Suprapubic skin (tissue), 4 donors: ENCODE measurements at regions not wholly inside any gene's neighbourhood (a gene's known extent, or its start where the extent isn't known, plus 50 kb on each side); places are given as distances from the start of the nearest gene placed in this dataset.
A peak's percentile ranks its signal among the peaks of the same experiment; 100 is the strongest.

Experiments
- DNase-seq, 2 donors: peaks; one replicate each; pipeline ENCODE4 v3.0.0-alpha.2; 2019; ENCODE audit warnings: low spot score in 2 of 2
- H3K27ac ChIP-seq: fragments of 200-600 bp; sonication (generic); one replicate; pipeline ENCODE4 v1.5.1; 2019
- H3K27me3 ChIP-seq: fragments of 200-600 bp; sonication (generic); one replicate; pipeline ENCODE4 v1.5.1; 2019
- H3K36me3 ChIP-seq: fragments of 200-600 bp; sonication (generic); one replicate; pipeline ENCODE4 v1.5.1; 2019
- H3K4me1 ChIP-seq: fragments of 200-600 bp; sonication (generic); one replicate; pipeline ENCODE4 v1.5.1; 2019
- H3K4me3 ChIP-seq: fragments of 200-600 bp; sonication (generic); one replicate; pipeline ENCODE4 v1.5.1; 2019; ENCODE audit warnings: mild to moderate bottlenecking
- H3K9me3 ChIP-seq: fragments of 200-600 bp; sonication (generic); one replicate; pipeline ENCODE4 v1.5.1; 2019
- EP300 ChIP-seq: sonication (generic); formaldehyde crosslinking; IDR thresholded peaks from one replicate; pipeline ENCODE4 v1.6.1; 2017; ENCODE audit warnings: antibody characterized with exemption
- POLR2A ChIP-seq, 2 donors: fragments of 450-650 bp; IDR thresholded peaks; one replicate each; pipeline ENCODE4 v1.6.1; 2017; ENCODE audit warnings: antibody characterized with exemption in 2 of 2, mild to moderate bottlenecking in 2 of 2, moderate library complexity in 2 of 2
- POLR2AphosphoS5 ChIP-seq, 3 donors: sonication (generic); formaldehyde crosslinking; IDR thresholded peaks; one replicate each; pipeline ENCODE4 v1.6.1; 2017; ENCODE audit warnings: antibody characterized with exemption in 3 of 3
- WGBS: methylation state at CpG from one replicate; pipeline ENCODE4 v1.1.5; 2018; 5-methylcytosine and 5-hydroxymethylcytosine counted together
- TF ChIP-seq, protein P1 (sequence below), 2 donors: fragments of 200-600 bp in 1 of 2; fragments of 450-650 bp in 1 of 2; sonication (generic) in 1 of 2; IDR thresholded peaks; one replicate each; pipeline ENCODE4 v1.5.1; 2016 to 2019; ENCODE audit warnings: antibody characterized with exemption in 2 of 2, mild to moderate bottlenecking in 1 of 2, moderate library complexity in 1 of 2

DNA sequence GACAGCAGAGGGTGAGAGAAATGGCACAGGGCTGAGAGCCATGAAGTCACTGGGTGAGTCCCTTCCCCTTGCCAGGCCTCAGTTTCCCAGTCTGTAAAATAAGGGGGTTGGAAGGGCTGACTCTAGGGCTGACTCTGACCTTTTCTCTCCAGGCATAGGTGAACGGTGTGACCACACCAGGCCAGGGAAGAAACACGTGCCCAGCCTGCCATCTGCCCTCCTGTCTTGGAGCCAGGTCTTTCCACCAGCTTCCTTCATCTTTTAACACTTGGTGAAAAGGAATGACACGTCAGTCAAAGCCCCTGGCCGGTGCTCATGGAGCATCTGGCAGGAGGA is 74.4 kb downstream of the CPN2 start:
- H3K27ac ChIP-seq = peak overlapping the region; percentile 77
- H3K9me3 ChIP-seq = no peaks in the 10 kb centered on the region
- 53% methylated on average over 4 of the region's 4 CpGs for WGBS
- no peaks in the 10 kb centered on the region for H3K36me3 ChIP-seq
- no peak for TF ChIP-seq EP300
- TF ChIP-seq POLR2A (IDR thresholded peaks at IDR 0.05) = no peak
- no peak for TF ChIP-seq POLR2AphosphoS5 (IDR thresholded peaks at IDR 0.05)
- TF ChIP-seq, protein P1, sequence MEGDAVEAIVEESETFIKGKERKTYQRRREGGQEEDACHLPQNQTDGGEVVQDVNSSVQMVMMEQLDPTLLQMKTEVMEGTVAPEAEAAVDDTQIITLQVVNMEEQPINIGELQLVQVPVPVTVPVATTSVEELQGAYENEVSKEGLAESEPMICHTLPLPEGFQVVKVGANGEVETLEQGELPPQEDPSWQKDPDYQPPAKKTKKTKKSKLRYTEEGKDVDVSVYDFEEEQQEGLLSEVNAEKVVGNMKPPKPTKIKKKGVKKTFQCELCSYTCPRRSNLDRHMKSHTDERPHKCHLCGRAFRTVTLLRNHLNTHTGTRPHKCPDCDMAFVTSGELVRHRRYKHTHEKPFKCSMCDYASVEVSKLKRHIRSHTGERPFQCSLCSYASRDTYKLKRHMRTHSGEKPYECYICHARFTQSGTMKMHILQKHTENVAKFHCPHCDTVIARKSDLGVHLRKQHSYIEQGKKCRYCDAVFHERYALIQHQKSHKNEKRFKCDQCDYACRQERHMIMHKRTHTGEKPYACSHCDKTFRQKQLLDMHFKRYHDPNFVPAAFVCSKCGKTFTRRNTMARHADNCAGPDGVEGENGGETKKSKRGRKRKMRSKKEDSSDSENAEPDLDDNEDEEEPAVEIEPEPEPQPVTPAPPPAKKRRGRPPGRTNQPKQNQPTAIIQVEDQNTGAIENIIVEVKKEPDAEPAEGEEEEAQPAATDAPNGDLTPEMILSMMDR (IDR thresholded peaks at IDR 0.05) = no peak
- DNase-seq = no peak
- H3K4me1 ChIP-seq = peaks cover 69% of the 10 kb centered on the region
- H3K4me3 ChIP-seq = no peak overlapping the region
- H3K27me3 ChIP-seq = no peaks in the 10 kb centered on the region

GRCh38 chr3:194277104-194277785 is 73.9 kb downstream of the CPN2 start:
- Histone ChIP-seq H3K27me3 (no peaks in the 10 kb centered on the region), H3K9me3 (no peaks in the 10 kb centered on the region), H3K27ac (peak overlapping the region; percentile 77), H3K4me1 (peaks cover 64% of the 10 kb centered on the region), H3K36me3 (no peaks in the 10 kb centered on the region), H3K4me3 (no peak overlapping the region)
- 26% methylated on average over 8 of the region's 16 CpGs for WGBS
- DNase-seq = peak; percentile 76 to 77
- TF ChIP-seq EP300 = no peak
- no peak for TF ChIP-seq POLR2A (IDR thresholded peaks at IDR 0.05)
- TF ChIP-seq POLR2AphosphoS5 (IDR thresholded peaks at IDR 0.05) = no peak
- TF ChIP-seq, protein P1 (IDR thresholded peaks at IDR 0.05) = no peak

- H3K27me3 ChIP-seq = no peaks in the 10 kb centered on the region
- H3K4me3 ChIP-seq = no peak overlapping the region
- DNase-seq = peak in 1 of 2 donors; percentile 81
- 10% methylated on average over 6 of the region's 6 CpGs for WGBS
- H3K36me3 ChIP-seq = no peaks in the 10 kb centered on the region
- no peaks in the 10 kb centered on the region for H3K9me3 ChIP-seq
- H3K27ac ChIP-seq = peak overlapping the region; percentile 77
- H3K4me1 ChIP-seq = peaks cover 63% of the 10 kb centered on the region
- no peak for TF ChIP-seq EP300
- TF ChIP-seq, protein P1 (IDR thresholded peaks at IDR 0.05) = no peak
- TF ChIP-seq POLR2AphosphoS5 (IDR thresholded peaks at IDR 0.05) = no peak
Measured at GRCh38 chr3:194277786-194278130, 73.4 kb downstream of the CPN2 start.

DNA sequence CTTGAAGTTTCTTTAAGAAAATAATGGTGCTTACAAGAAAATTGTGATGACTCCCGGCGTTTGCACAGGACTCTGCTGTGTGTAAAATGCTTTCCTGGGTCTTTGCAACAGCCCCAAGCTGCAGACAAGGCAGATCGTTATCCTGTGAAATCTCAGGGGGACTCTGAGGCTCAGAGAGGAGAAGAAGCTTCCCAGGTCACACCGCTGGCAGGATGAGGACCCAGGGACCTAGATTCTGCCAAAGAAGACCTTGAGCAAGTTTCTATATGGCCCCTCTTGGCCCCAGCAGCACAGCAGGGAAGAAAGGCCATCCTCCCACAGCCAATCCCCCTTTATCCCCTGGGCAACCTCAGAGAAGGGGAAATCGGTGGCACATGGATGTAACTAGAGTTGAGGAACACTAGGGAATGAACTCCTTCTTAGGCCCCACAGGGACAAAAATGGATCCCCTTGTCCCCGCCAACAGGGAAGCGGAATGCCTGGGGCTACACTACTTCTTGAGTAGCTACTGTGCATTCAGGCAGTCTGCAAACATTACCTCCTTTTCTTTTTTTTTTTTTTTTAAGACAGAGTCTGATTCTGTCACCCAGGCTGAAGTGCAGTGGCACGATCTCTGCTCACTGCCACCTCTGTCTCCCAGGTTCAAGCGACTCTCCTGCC is 72.8 kb downstream of the CPN2 start:
- no peaks in the 10 kb centered on the region for H3K9me3 ChIP-seq
- H3K27me3 ChIP-seq = no peaks in the 10 kb centered on the region
- H3K4me3 ChIP-seq = no peak overlapping the region
- WGBS = 61% methylated on average over 9 of the region's 9 CpGs
- peak; percentile 40 to 70 for DNase-seq
- peak overlapping the region; percentile 77 for H3K27ac ChIP-seq
- peaks cover 63% of the 10 kb centered on the region for H3K4me1 ChIP-seq
- TF ChIP-seq, protein P1 (IDR thresholded peaks at IDR 0.05) = no peak
- TF ChIP-seq POLR2A (IDR thresholded peaks at IDR 0.05) (no peak), EP300 (no peak), POLR2AphosphoS5 (IDR thresholded peaks at IDR 0.05) (no peak)
- no peaks in the 10 kb centered on the region for H3K36me3 ChIP-seq

DNA sequence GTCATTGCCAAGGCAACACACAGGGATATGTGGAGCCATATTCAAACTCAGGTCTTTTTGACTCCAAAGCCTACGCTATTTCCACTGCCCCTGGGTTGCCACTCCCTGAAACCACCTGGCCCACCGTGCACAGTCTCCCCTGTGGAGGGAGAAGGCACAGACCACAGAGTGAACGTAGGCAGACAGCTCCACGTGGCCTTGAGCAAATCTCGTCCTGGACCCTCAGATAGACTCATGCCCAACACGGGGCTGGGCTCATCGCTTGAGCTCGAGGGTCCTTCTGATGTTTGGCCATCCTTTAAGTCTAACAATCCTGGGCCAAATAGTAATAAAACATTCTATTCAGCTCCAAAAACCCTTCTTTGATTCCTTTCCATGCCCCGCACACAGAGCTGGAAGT is 72.0 kb downstream of the CPN2 start:
- Histone ChIP-seq H3K9me3 (no peaks in the 10 kb centered on the region), H3K4me1 (peaks cover 63% of the 10 kb centered on the region), H3K27ac (no peak overlapping the region), H3K36me3 (no peaks in the 10 kb centered on the region), H3K4me3 (no peak overlapping the region), H3K27me3 (no peaks in the 10 kb centered on the region)
- 85% methylated on average over 9 of the region's 9 CpGs for WGBS
- DNase-seq = peak; percentile 27 to 52
- TF ChIP-seq, protein P1 (IDR thresholded peaks at IDR 0.05) = no peak
- TF ChIP-seq EP300 (no peak), POLR2AphosphoS5 (IDR thresholded peaks at IDR 0.05) (no peak), POLR2A (IDR thresholded peaks at IDR 0.05) (no peak)
